Body of pancreas (tissue), 4 donors: ENCODE measurements at regions not wholly inside any gene's neighbourhood (a gene's known extent, or its start where the extent isn't known, plus 50 kb on each side); places are given as distances from the start of the nearest gene placed in this dataset.
"Not testable (repeated sequence)": the region's sequence is repeated elsewhere in the genome, so short reads cannot be mapped to it uniquely, and the experiment has no call there.

Source experiments
- ATAC-seq: fragments of 150-250 bp; one replicate; pipeline ENCODE4 v1.9.1; 2016
- DNase-seq, 4 donors: peaks; one replicate each; pipeline ENCODE4 v3.0.0-alpha.2; 2019
- H3K27ac ChIP-seq, 4 donors: fragments of 200-600 bp; sonication (generic); 1 replicate in 3 of 4; 2 replicates in 1 of 4; pipeline versions ENCODE4 v1.5.1 to v1.6.1; 2016 to 2019; ENCODE audit warnings: mild to moderate bottlenecking in 1 of 4, mixed read lengths in 1 of 4, moderate library complexity in 1 of 4
- H3K27me3 ChIP-seq, 2 donors: fragments of 200-600 bp; sonication (generic); one replicate each; pipeline ENCODE4 v1.6.0; 2016; ENCODE audit warnings: mild to moderate bottlenecking in 1 of 2
- H3K36me3 ChIP-seq, 2 donors: fragments of 200-600 bp; sonication (generic); replicated peaks in 1 of 2; 2 replicates each; pipeline ENCODE4 v1.5.1; 2016; ENCODE audit warnings: low read depth in 2 of 2; ENCODE audit not compliant: insufficient read depth in 1 of 2
- H3K4me1 ChIP-seq: fragments of 200-600 bp; sonication (generic); one replicate; pipeline ENCODE4 v1.6.0; 2016
- H3K4me3 ChIP-seq, 2 donors: fragments of 200-600 bp; sonication (generic); 1 replicate in 1 of 2; 2 replicates in 1 of 2; pipeline ENCODE4 v1.5.1; 2016 to 2019
- H3K9me3 ChIP-seq, 3 donors: fragments of 200-600 bp; sonication (generic); 1 replicate in 2 of 3; 2 replicates in 1 of 3; pipeline ENCODE4 v1.5.1; 2016
- POLR2A ChIP-seq, 3 donors: fragments of 450-650 bp; IDR thresholded peaks; one replicate each; pipeline ENCODE4 v1.6.1; 2016; ENCODE audit warnings: antibody characterized with exemption in 3 of 3, mild to moderate bottlenecking in 2 of 3
- WGBS, 2 donors: methylation state at CpG; one replicate each; pipeline ENCODE4 v1.1.5; 2017; 5-methylcytosine and 5-hydroxymethylcytosine counted together
- intact Hi-C: fragments of 100-400 bp; cut with DNase I; formaldehyde crosslinking; loops from one replicate; pipeline ENCODE4 v1.15.1; 2023
- TF ChIP-seq, protein P1 (sequence below), 7 experiments: fragments of 450-650 bp in 4 of 7; fragments of 200-600 bp in 3 of 7; sonication (generic) in 3 of 7; IDR thresholded peaks; one replicate each; pipeline ENCODE4 v1.5.1; 2016 to 2019; ENCODE audit warnings: antibody characterized with exemption in 7 of 7

DNA sequence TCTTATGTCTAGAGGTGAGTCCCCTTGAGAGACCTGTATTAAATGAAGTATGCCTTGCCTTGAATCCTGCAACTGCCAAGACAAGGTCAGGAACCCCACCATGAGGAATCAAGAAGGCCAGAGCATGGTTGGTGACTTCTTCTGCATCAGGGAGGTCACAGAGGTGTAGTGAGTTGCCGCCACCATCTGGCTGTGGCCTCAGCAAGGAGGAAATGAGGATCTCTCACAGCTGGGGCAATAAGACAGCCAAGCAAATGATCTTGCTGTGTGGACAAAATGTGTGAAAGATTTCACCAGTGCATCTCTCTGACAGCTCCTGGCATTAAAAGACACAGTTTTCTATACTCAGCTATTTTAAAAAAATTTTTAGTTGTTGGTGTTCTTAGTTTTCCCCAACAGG is 611.0 kb downstream of the DOK5 start:
- Histone ChIP-seq H3K4me3 (no peak overlapping the region), H3K36me3 (no peaks in the 10 kb centered on the region), H3K9me3 (no peaks in the 10 kb centered on the region), H3K27ac (no peak overlapping the region), H3K27me3 (no peaks in the 10 kb centered on the region), H3K4me1 (no peaks in the 10 kb centered on the region)
- ATAC-seq (no peak), DNase-seq (no peak)
- TF ChIP-seq, protein P1, sequence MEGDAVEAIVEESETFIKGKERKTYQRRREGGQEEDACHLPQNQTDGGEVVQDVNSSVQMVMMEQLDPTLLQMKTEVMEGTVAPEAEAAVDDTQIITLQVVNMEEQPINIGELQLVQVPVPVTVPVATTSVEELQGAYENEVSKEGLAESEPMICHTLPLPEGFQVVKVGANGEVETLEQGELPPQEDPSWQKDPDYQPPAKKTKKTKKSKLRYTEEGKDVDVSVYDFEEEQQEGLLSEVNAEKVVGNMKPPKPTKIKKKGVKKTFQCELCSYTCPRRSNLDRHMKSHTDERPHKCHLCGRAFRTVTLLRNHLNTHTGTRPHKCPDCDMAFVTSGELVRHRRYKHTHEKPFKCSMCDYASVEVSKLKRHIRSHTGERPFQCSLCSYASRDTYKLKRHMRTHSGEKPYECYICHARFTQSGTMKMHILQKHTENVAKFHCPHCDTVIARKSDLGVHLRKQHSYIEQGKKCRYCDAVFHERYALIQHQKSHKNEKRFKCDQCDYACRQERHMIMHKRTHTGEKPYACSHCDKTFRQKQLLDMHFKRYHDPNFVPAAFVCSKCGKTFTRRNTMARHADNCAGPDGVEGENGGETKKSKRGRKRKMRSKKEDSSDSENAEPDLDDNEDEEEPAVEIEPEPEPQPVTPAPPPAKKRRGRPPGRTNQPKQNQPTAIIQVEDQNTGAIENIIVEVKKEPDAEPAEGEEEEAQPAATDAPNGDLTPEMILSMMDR (IDR thresholded peaks at IDR 0.05): no peak
- TF ChIP-seq POLR2A (IDR thresholded peaks at IDR 0.05): no peak
- intact Hi-C loops: no loop called here
- 82 to 88% methylated on average over 1 of the region's 1 CpG for WGBS, 2 donors

DNA sequence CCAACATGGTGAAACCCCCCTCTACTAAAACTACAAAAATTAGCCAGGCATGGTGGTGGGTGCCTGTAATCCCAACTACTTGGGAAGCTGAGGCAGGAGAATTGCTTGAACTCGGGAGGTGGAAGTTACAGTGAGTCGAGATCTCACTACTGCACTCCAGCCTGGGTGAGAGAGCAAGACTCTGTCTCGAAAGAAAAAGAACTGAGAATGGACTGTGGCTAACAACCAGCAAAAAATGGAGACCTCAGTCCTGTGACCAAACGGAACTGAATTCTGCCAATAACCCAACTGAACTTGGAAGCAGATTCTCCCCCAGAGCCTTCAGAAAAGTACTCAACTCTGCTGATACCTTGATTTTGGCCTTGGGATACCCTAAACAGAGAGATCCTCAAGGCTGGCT is 604.5 kb downstream of the DOK5 start:
- intact Hi-C loops: no loop called here
- TF ChIP-seq POLR2A (IDR thresholded peaks at IDR 0.05): no peak
- TF ChIP-seq, protein P1 (IDR thresholded peaks at IDR 0.05): no peak

DNA sequence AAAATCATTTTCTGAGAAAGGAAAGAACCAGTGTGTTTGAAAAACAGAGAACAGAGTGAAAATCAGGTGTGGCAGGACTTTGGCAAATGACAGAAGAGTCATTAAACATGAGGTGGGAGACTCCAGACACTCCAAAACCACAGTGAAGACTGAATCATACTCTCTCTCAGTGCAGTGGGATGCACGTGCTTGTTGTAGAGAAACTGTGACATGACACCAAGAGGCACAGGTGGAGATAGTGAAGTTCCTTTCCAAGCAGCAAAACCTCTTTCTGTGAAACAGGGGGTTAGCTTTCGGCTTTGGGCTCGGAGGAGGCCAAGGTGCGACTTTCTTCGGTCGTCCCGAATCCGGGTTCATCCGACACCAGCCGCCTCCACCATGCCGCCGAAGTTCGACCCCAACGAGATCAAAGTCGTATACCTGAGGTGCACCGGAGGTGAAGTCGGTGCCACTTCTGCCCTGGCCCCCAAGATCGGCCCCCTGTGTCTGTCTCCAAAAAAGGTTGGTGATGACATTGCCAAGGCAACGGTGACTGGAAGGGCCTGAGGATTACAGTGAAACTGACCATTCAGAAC is 599.0 kb downstream of the DOK5 start:
- H3K4me3 ChIP-seq, H3K27me3 ChIP-seq, H3K27ac ChIP-seq, intact Hi-C loops, H3K36me3 ChIP-seq, H3K4me1 ChIP-seq, H3K9me3 ChIP-seq, ATAC-seq, DNase-seq: not testable (repeated sequence)
- 87% methylated on average over 18 of the region's 19 CpGs for WGBS, 2 donors

More for the DNA sequence above, 604.5 kb downstream of the DOK5 start:
- ATAC-seq (no peak), DNase-seq (no peak)
- Histone ChIP-seq H3K27ac (no peak overlapping the region), H3K4me3 (no peak overlapping the region), H3K4me1 (no peaks in the 10 kb centered on the region), H3K36me3 (no peaks in the 10 kb centered on the region), H3K9me3 (no peaks in the 10 kb centered on the region), H3K27me3 (no peaks in the 10 kb centered on the region)
- 72 to 79% methylated on average over 4 of the region's 4 CpGs for whole genome bisulfite sequencing, 2 donors

DNA sequence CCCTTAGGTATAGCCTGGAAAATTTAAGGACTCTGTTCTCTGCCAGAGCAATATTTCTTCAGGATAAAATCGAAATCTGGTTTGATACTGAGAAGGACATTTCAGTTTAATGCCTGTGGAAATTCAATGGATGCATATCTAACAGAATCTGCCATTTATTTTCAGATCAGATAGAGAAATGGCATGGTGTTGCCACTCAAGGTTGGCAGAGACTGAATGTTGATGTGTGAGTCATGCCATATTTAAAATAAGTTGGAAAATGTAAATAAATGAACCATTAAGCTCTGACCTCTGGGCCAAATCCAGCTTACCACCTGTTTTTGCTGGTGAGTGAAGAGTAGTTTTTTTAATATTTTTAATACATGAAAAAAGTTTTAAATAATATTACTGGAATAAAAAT is 594.6 kb downstream of the DOK5 start:
- Histone ChIP-seq H3K4me3 (no peak overlapping the region), H3K36me3 (no peaks in the 10 kb centered on the region), H3K9me3 (no peaks in the 10 kb centered on the region), H3K4me1 (no peaks in the 10 kb centered on the region), H3K27ac (no peak overlapping the region), H3K27me3 (no peaks in the 10 kb centered on the region)
- intact Hi-C loops: no loop called here
- ATAC-seq: no peak
- peak in 1 of 4 donors; percentile 24 for DNase-seq
- 20 to 50% methylated on average over 1 of the region's 1 CpG for WGBS, 2 donors
- TF ChIP-seq POLR2A (IDR thresholded peaks at IDR 0.05): no peak
- TF ChIP-seq, protein P1 (IDR thresholded peaks at IDR 0.05): no peak

DNA sequence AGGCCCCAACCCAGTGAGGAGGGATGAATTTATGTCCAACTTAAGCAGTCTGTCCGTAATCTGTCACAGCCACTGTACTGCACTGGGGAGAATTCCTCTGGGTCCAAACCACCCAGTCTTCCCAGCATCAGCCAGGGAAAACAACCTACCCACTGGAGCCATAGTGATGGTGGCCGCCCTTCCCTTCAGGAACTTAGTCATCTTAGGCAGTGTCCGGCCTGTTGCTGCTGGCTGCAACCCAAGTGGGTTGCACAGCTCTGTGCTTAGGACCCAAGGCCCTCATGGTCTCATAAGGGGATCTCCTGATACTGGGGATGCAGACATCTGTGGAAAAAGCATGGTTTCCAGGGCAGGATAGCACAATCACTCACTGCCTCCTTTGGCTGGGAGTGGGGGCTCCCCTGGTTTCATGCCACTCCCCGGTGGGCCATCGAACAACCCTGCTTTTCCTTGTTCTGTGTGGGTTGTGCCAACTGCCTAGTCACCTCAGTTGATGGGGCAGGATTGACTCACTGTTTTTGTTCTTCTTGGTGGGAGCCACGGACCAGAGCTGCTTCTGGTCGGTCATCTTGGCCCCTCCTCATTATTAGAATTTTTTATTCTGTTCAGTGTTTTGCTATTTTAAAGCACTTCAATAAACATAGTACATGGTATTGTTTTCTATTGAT is 591.9 kb downstream of the DOK5 start:
- ATAC-seq (no peak), DNase-seq (no peak)
- Histone ChIP-seq H3K27me3 (no peaks in the 10 kb centered on the region), H3K4me3 (no peak overlapping the region), H3K9me3 (no peaks in the 10 kb centered on the region), H3K27ac (no peak overlapping the region), H3K36me3 (no peaks in the 10 kb centered on the region), H3K4me1 (no peaks in the 10 kb centered on the region)
- WGBS, 2 donors: 81 to 84% methylated on average over 7 of the region's 7 CpGs
- TF ChIP-seq, protein P1 (IDR thresholded peaks at IDR 0.05): no peak
- TF ChIP-seq POLR2A (IDR thresholded peaks at IDR 0.05): no peak
- intact Hi-C loops: no loop called here
